HG03045 (cell line): ENCODE measurements at regions not wholly inside any gene's neighbourhood (a gene's known extent, or its start where the extent isn't known, plus 50 kb on each side); places are given as distances from the start of the nearest gene placed in this dataset.
"Not testable (repeated sequence)": the region's sequence is repeated elsewhere in the genome, so short reads cannot be mapped to it uniquely, and the experiment has no call there.

Experiments used
- ATAC-seq: cut with Tn5 transposase; IDR thresholded peaks from one replicate; pipeline ENCODE4 v1.9.1; 2021; ENCODE audit warnings: mild to moderate bottlenecking, moderate library complexity; ENCODE audit not compliant: unreplicated experiment

- ATAC-seq, result no peak
Measured at GRCh38 chr5:117587111-117587510, 1012.5 kb upstream of the SEMA6A start.

GRCh38 chr5:117568622-117569021, 994.0 kb upstream of the SEMA6A start:
- ATAC-seq, result no peak

- no peak for ATAC-seq
Measured at GRCh38 chr5:117568126-117568525, 993.5 kb upstream of the SEMA6A start.

- ATAC-seq, result no peak
Measured at GRCh38 chr5:117562647-117563046, 988.0 kb upstream of the SEMA6A start.

GRCh38 chr5:117561531-117561930, 986.9 kb upstream of the SEMA6A start:
- no peak for ATAC-seq

- no peak for ATAC-seq
Measured at GRCh38 chr5:117559005-117559844, 984.6 kb upstream of the SEMA6A start.

GRCh38 chr5:117551236-117551635, 976.6 kb upstream of the SEMA6A start:
- ATAC-seq, result no peak

- ATAC-seq, result no peak
Measured at GRCh38 chr5:117547192-117547591, 972.6 kb upstream of the SEMA6A start.

GRCh38 chr5:117539692-117540091, 965.1 kb upstream of the SEMA6A start:
- ATAC-seq, result no peak

GRCh38 chr5:117533792-117534191, 959.2 kb upstream of the SEMA6A start:
- no peak for ATAC-seq

- ATAC-seq, result not testable (repeated sequence)
Measured at GRCh38 chr5:117533051-117533670, 958.5 kb upstream of the SEMA6A start.

GRCh38 chr5:117519957-117520500, 945.4 kb upstream of the SEMA6A start:
- no peak for ATAC-seq

GRCh38 chr5:117504305-117504704, 929.7 kb upstream of the SEMA6A start:
- ATAC-seq, result no peak

GRCh38 chr5:117497601-117498000, 923.0 kb upstream of the SEMA6A start:
- no peak for ATAC-seq

GRCh38 chr5:117496801-117497200, 922.2 kb upstream of the SEMA6A start:
- no peak for ATAC-seq

GRCh38 chr5:117494188-117494587, 919.6 kb upstream of the SEMA6A start:
- ATAC-seq, result no peak

GRCh38 chr5:117488976-117489500, 914.4 kb upstream of the SEMA6A start:
- no peak for ATAC-seq

- ATAC-seq, result no peak
Measured at GRCh38 chr5:117487556-117487955, 912.9 kb upstream of the SEMA6A start.

- no peak for ATAC-seq
Measured at GRCh38 chr5:117486879-117487391, 912.3 kb upstream of the SEMA6A start.

- ATAC-seq, result no peak
Measured at GRCh38 chr5:117486261-117486660, 911.6 kb upstream of the SEMA6A start.

GRCh38 chr5:117475919-117476318, 901.3 kb upstream of the SEMA6A start:
- no peak for ATAC-seq

GRCh38 chr5:117473165-117473564, 898.5 kb upstream of the SEMA6A start:
- ATAC-seq, result no peak
